ENCODE measurements at regions not wholly inside any gene's neighbourhood (a gene's known extent, or its start where the extent isn't known, plus 50 kb on each side); places are given as distances from the start of the nearest gene placed in this dataset.

GRCh38 chr1:201740670-201741111 is 88.3 kb upstream of the IPO9 start:
- no peak for DNase-seq (ENCODE audit: low read depth in 4 of 4, low spot score in 3 of 4)

GRCh38 chr1:201741763-201742342 is 87.1 kb upstream of the IPO9 start:
- DNase-seq (ENCODE audit: low read depth in 4 of 4, low spot score in 3 of 4), result no peak

GRCh38 chr1:201742476-201742875 is 86.5 kb upstream of the IPO9 start:
- DNase-seq (ENCODE audit: low read depth in 4 of 4, low spot score in 3 of 4), result no peak

- no peak for DNase-seq (ENCODE audit: low read depth in 4 of 4, low spot score in 3 of 4)
Measured at GRCh38 chr1:201742955-201743805, 85.8 kb upstream of the IPO9 start.

- DNase-seq (ENCODE audit: low read depth in 4 of 4, low spot score in 3 of 4), result no peak
Measured at GRCh38 chr1:201745023-201745422, 83.9 kb upstream of the IPO9 start.

GRCh38 chr1:201746156-201746555 is 82.8 kb upstream of the IPO9 start:
- no peak for DNase-seq (ENCODE audit: low read depth in 4 of 4, low spot score in 3 of 4)

- DNase-seq (ENCODE audit: low read depth in 4 of 4, low spot score in 3 of 4), result no peak
Measured at GRCh38 chr1:201747261-201747660, 81.7 kb upstream of the IPO9 start.

GRCh38 chr1:201748335-201748734 is 80.6 kb upstream of the IPO9 start:
- DNase-seq (ENCODE audit: low read depth in 4 of 4, low spot score in 3 of 4), result no peak

- DNase-seq (ENCODE audit: low read depth in 4 of 4, low spot score in 3 of 4), result no peak
Measured at GRCh38 chr1:201749059-201749690, 79.8 kb upstream of the IPO9 start.

GRCh38 chr1:201750120-201750519 is 78.8 kb upstream of the IPO9 start:
- no peak for DNase-seq (ENCODE audit: low read depth in 4 of 4, low spot score in 3 of 4)

- DNase-seq (ENCODE audit: low read depth in 4 of 4, low spot score in 3 of 4), result no peak
Measured at GRCh38 chr1:201750934-201751333, 78.0 kb upstream of the IPO9 start.

- DNase-seq (ENCODE audit: low read depth in 4 of 4, low spot score in 3 of 4), result no peak
Measured at GRCh38 chr1:201751872-201752271, 77.1 kb upstream of the IPO9 start.

- DNase-seq (ENCODE audit: low read depth in 4 of 4, low spot score in 3 of 4), result no peak
Measured at GRCh38 chr1:201752333-201752732, 76.6 kb upstream of the IPO9 start.

GRCh38 chr1:201753492-201753891 is 75.5 kb upstream of the IPO9 start:
- no peak for DNase-seq (ENCODE audit: low read depth in 4 of 4, low spot score in 3 of 4)

- DNase-seq (ENCODE audit: low read depth in 4 of 4, low spot score in 3 of 4), result no peak
Measured at GRCh38 chr1:201754353-201754752, 74.6 kb upstream of the IPO9 start.

GRCh38 chr1:201755200-201755599 is 73.8 kb upstream of the IPO9 start:
- DNase-seq (ENCODE audit: low read depth in 4 of 4, low spot score in 3 of 4), result no peak

- no peak for DNase-seq (ENCODE audit: low read depth in 4 of 4, low spot score in 3 of 4)
Measured at GRCh38 chr1:201756406-201756805, 72.6 kb upstream of the IPO9 start.

- no peak for DNase-seq (ENCODE audit: low read depth in 4 of 4, low spot score in 3 of 4)
Measured at GRCh38 chr1:201758499-201759050, 70.4 kb upstream of the IPO9 start.

GRCh38 chr1:201759194-201759815 is 69.7 kb upstream of the IPO9 start:
- DNase-seq (ENCODE audit: low read depth in 4 of 4, low spot score in 3 of 4), result no peak

GRCh38 chr1:201760516-201760915 is 68.4 kb upstream of the IPO9 start:
- no peak for DNase-seq (ENCODE audit: low read depth in 4 of 4, low spot score in 3 of 4)

GRCh38 chr1:201761178-201761577 is 67.8 kb upstream of the IPO9 start:
- DNase-seq (ENCODE audit: low read depth in 4 of 4, low spot score in 3 of 4), result no peak

Measured in right renal pelvis (tissue), 4 donors.